NCI-H69 (cell line): ENCODE measurements at regions not wholly inside any gene's neighbourhood (a gene's known extent, or its start where the extent isn't known, plus 50 kb on each side); places are given as distances from the start of the nearest gene placed in this dataset.

Experiments used
- DNase-seq: peaks from one replicate; lab custom pipeline; 2025; lab: John Stamatoyannopoulos, UW

DNA sequence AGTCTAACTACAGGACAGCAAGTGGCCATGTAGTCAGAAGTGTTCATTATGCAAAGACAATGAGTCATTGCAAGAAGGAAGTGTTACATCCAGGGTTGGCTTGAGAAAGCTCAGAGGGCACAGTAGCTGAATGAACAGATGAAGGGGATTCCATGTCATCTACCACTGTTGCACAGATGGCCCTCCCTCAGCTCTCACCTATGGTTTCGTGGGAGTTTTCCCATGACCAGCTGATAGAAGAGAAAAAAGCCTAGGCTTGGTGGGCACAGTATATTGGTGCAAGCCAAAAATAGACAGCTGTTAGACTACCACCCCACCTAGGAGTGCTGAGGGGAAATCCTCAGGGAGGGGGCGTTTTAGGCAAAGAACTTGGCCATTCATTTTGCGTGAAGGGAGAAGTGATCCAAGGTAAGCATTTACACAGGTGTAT, 217.0 kb downstream of the DMRT2 start:
- DNase-seq, result no peak

DNA sequence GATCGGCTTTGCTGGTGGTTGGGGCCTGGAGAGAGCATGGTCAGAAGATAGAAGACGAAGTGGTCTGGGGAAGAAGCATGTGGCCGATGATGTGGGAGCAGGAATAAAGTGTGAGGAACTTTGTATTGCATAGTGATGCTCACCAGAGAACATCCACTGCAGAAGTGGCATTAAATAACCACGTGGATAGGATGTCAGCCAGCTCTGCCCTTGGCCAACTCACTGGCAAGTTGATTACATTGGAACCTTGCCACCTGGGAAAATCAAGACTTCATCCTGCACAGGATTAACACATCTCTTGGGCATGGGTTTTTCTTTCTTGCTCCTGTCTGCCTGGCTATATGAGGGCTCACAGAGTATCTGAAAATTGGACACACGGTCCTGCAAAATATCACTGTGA, 217.4 kb downstream of the DMRT2 start:
- no peak for DNase-seq

DNA sequence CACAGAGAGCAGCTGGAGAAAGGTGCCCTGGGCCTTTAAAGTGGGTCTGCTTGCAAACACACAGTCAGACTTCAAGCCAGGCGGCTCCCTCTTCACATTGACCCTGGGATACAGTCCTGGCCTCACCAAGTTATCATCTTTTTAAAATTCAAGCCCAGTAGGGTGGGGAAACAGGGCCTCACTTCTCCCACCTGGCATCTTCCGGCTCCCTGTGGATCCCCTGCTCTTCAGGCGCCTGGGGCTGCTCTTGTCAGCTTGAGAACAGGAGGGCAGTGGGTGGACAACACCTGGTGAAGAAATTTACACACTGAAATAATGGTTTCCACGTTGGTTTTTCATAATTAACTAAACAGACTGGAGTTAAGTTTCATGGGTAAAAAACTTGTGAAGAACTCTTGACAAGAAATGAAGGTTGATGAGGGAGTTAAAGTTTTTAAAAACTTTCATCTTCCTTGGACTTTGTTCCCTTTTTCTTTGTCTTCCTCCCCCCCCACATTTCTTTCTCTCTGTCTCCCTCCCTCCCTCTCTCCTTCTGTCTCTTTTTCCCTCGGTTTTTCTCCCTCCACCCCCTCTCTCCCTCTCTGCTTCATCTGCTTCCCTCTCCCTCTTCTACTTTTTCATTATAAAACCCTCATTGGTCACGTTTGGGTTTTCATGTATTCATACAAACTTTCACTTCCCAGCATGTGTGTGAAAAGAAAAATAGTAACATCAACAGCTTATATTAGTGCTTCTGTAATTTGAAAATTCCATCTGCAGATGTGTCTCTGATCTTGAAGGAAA, 219.6 kb downstream of the DMRT2 start:
- peak; percentile 2 for DNase-seq

DNA sequence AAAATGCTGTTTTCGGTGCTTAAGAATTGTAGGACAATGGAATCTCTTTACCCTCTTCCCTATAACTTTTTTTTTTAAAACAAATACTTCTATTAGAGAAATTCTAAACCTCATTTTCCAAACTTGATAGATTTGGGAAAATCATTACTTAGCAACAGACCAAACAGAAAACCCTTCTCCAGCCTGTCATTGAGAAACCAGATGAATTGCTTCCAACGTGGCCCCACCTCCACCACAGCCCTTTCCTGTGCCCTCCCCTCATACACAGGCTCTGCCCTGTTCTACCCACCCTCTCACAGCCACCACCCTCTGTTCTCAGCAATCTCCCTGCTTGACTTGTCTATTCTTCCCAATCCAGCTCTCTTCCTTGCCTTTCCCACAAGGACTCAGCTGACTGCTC, 221.2 kb downstream of the DMRT2 start:
- DNase-seq, result no peak

GRCh38 chr9:1271786-1272185, 221.6 kb downstream of the DMRT2 start:
- DNase-seq, result no peak

- DNase-seq, result no peak
These were observed 222.3 kb downstream of the DMRT2 start for GRCh38 chr9:1272488-1272887.

DNA sequence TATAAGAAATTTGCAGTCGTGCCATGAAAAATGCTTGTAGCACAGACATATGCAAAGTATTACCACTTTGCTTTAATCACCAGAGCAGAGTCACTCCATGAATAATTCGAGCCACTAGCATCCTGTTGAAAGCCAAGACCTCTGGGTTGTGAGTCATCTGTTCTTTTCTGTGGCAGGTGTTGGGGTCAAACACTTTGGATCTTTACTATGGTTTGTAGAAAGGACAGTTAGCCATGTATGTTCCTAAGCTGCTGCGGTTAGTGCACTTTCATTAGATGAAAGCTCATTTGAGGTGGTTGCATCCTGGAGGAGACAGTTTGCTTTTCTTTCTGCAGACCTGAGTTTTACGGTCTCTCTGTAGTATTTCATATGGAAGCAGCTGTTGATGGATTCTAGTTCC, 223.7 kb downstream of the DMRT2 start:
- DNase-seq, result no peak

GRCh38 chr9:1274334-1274733, 224.2 kb downstream of the DMRT2 start:
- DNase-seq, result no peak

- DNase-seq, result no peak
These were observed 226.3 kb downstream of the DMRT2 start for GRCh38 chr9:1276474-1276873.

GRCh38 chr9:1284727-1285126, 234.6 kb downstream of the DMRT2 start:
- DNase-seq, result no peak

GRCh38 chr9:1285526-1285925, 235.4 kb downstream of the DMRT2 start:
- no peak for DNase-seq

DNA sequence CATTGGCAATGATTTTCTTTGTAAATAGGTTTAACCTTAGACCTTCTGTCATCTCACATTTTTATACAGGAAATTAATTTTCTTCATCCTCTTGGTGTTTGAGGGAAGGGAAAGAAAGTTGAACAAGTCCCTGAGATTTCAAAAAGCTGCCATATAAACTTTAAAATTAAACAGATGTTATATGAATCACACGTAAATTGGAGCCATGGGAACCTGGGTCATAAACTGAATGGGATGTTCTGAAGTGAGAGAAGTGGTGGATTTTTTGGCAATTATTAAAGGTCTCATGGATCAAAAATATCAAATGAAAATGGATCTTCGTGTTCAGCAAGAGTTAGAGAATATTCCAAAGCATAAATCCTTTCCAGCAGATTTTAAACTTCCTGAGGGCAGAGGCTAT, 242.2 kb downstream of the DMRT2 start:
- no peak for DNase-seq

DNA sequence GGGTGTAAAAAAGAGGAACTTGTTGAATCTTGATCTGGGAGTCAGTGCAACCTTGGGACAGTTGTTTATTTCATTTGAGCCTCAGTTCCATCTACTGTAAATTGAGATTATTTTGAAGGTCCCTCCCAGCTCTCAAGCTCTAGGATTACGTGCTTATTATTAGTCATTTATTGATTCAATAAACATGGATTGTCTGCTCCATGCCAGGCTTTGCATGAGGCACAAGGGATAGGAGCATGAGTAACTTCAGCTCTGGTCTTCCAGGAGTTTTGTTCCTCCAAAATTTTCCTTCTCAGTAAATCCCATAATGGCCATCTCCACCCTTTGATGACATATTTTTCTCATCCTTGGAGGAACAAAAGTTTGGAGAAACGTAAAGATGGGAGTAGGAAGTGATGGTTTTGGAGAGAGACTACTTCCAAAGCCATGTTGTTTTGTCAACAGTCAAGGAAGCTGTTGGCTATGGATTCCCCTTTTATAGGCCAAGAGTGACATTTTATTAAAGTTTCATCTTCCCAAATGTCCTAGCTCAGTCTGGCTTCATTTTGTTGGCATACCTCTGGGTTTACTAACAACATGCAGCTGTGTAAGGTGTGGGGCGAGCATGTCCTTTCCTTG, 244.6 kb downstream of the DMRT2 start:
- no peak for DNase-seq

DNA sequence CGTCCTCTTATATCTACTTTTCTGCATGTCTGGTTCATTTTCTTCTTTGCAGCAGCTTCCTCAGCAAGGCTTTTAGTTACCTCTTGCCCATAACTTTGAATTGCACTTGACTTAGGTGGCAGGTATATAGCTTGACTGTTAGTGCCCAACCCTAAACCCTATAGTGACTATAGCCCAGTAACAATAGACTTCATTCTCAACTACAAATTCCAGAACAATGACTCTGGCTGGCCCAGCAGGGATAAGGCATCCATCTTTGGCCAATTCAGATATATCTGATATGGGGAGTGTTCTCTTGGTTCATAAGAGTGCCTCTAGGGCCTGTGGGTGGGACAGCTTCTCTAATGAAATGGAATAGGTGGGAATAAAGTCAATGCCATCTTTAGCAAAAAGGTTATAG, 246.2 kb downstream of the DMRT2 start:
- no peak for DNase-seq

GRCh38 chr9:1298046-1298445, 247.9 kb downstream of the DMRT2 start:
- no peak for DNase-seq

- DNase-seq, result no peak
These were observed 250.8 kb downstream of the DMRT2 start for GRCh38 chr9:1300941-1301340.

- DNase-seq, result no peak
These were observed 253.8 kb downstream of the DMRT2 start for GRCh38 chr9:1303932-1304331.

DNA sequence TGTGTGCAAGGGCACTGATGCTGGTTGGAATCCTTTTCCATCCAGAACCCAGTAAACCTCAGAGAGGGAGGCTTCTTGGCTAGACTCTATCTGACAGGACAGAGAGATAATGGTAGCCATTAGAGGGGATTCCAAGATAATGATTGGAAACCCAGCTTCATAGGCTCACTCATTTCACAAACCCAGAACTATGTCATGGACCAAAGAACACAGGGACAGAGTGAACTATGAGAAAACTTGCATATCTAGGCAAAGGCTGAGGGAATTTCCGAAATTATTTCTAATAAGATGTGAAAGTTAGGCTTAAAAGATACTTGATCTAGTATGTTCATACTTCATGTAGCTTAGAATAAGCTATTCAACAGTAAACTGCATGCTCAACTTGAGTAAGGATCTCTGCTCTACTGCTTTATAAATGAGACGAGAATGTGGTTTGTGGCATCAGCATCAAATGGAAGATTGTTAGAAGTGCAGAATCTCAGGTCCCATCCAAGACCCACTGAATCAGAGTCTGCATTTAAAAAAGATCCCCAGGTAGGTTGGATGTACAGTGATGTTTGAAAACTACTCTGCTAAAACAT, 261.4 kb downstream of the DMRT2 start:
- no peak for DNase-seq

- no peak for DNase-seq
These were observed 269.3 kb downstream of the DMRT2 start for GRCh38 chr9:1319436-1319835.

- no peak for DNase-seq
These were observed 269.9 kb downstream of the DMRT2 start for GRCh38 chr9:1320051-1320557.

GRCh38 chr9:1320607-1321195, 270.5 kb downstream of the DMRT2 start:
- no peak for DNase-seq

- no peak for DNase-seq
These were observed 277.3 kb downstream of the DMRT2 start for GRCh38 chr9:1327467-1327866.

DNA sequence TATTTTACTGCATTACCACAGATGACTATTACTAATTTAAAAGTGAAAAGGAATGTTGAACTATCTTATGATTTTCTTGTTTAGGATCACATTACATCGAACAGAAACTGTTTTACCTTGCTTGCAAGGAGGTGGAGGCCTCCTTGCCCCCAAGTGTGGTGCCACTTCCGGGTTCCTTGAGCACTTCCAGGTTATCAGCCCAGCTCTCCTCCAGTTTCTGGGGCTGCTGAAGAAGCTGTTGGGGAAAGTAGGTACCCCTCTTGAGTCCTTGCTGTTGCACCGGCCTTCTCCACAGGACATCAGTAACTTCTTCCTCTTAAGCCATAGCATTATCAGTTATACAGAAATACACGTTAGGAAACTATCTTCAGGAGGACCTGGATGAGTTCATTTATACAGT, 278.2 kb downstream of the DMRT2 start:
- DNase-seq, result no peak
